ENCODE measurements at regions not wholly inside any gene's neighbourhood (a gene's known extent, or its start where the extent isn't known, plus 50 kb on each side); places are given as distances from the start of the nearest gene placed in this dataset.

DNA sequence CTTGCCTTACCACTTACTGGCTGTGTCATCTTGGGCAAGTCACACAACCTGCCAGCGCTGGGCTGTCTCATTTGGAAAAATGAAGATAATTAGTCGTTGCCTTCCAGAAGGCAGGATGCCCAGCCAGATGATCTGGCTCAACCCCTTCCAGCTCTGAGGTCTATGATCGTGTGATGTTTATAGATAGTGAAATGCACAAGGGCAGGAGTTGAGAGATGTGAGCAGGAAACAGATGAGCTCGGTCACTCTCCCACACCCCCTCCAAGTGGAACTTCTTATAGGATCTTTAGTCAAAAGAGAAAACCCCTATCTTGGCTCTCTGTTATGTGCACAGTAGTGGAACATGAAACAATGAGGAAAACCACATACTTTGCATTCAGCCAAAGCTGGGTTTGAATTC is 336.8 kb upstream of the PPARGC1A start:
- ChIA-PET CTCF (ENCODE audit: partially characterized antibody) (interaction anchor here (0.8 to 1.6 kb wide), 3 partner anchors 10 to 18 kb away, joined by 3 to 7 read pairs (median 5); no protein-coding TSS in a partner anchor), POLR2A (ENCODE audit: partially characterized antibody) (interaction anchor here (1.0 kb wide), 1 partner anchor 18 kb away, joined by 5 read pairs; no protein-coding TSS in a partner anchor)
- H4K5ac ChIP-seq (ENCODE audit: insufficient read length, low read depth, low read length): no peak overlapping the region
- H2BK5ac ChIP-seq (ENCODE audit: low read depth, low read length): no peak overlapping the region
- FAIRE-seq: no peak
- no peak overlapping the region for H3K4me2 ChIP-seq (ENCODE audit: insufficient read depth in 1 of 2, low read depth in 2 of 2, low read length in 2 of 2)
- H3K18ac ChIP-seq (ENCODE audit: extremely low read depth, low read length): no peak overlapping the region
- no peaks in the 10 kb centered on the region for H3K27me3 ChIP-seq (replicated peaks in 1 of 4; ENCODE audit: control insufficient read depth in 3 of 4, extremely low read depth in 1 of 4, insufficient read depth in 3 of 4, low read length in 3 of 4)
- H3K9ac ChIP-seq (replicated peaks in 1 of 4; ENCODE audit: extremely low read depth in 1 of 4, low read depth in 3 of 4, low read length in 3 of 4): no peak overlapping the region
- H3K79me2 ChIP-seq (ENCODE audit: control insufficient read depth in 1 of 2, insufficient read depth in 2 of 2, low read length in 2 of 2): no peaks in the 10 kb centered on the region
- H2AFZ ChIP-seq (ENCODE audit: low read length): no peak overlapping the region
- H2AK5ac ChIP-seq (ENCODE audit: low read depth, low read length): no peak overlapping the region
- H3K14ac ChIP-seq (ENCODE audit: insufficient read length): no peak overlapping the region
- no peak overlapping the region for H2BK12ac ChIP-seq (ENCODE audit: low read depth, low read length)
- no peak overlapping the region for H2BK120ac ChIP-seq (replicated peaks; ENCODE audit: low read depth, low read length)
- 85% methylated on average over 4 of the region's 4 CpGs; no CpG with 5 or more reads in 1 of the 2 experiments for WGBS, 2 experiments (ENCODE audit: extremely low coverage in 1 of 2, insufficient coverage in 1 of 2, insufficient read length in 1 of 2, insufficient replicate concordance in 2 of 2, low coverage in 1 of 2, low lambda C conversion rate in 2 of 2, missing lambda C conversion rate in 1 of 2)
- DNase-seq (ENCODE audit: low read depth in 1 of 2, low spot score in 2 of 2): no peak
- peaks cover 0 to 7% (median 1%) of the 10 kb centered on the region in 4 experiments; a peak in 1 of 7 replicates for H3K4me1 ChIP-seq (replicated peaks in 1 of 4; ENCODE audit: control insufficient read depth in 3 of 4, insufficient read depth in 4 of 4, low read length in 3 of 4)
- no peaks in the 10 kb centered on the region for H3K9me3 ChIP-seq (ENCODE audit: insufficient read depth in 2 of 2, low read depth in 1 of 2, low read length in 1 of 2)
- H4K91ac ChIP-seq (replicated peaks; ENCODE audit: insufficient read length, low read length): no peak overlapping the region
- H3K23ac ChIP-seq (ENCODE audit: insufficient read length): no peak overlapping the region
- no peak overlapping the region for H3K4ac ChIP-seq (replicated peaks; ENCODE audit: insufficient read length, low read depth, low read length)
- no peak overlapping the region for H2BK15ac ChIP-seq (ENCODE audit: low read length)
- no peaks in the 10 kb centered on the region for H3K23me2 ChIP-seq (ENCODE audit: low read depth, low read length)
- H3K36me3 ChIP-seq (ENCODE audit: control insufficient read depth in 2 of 4, insufficient read depth in 4 of 4, low read length in 3 of 4): no peaks in the 10 kb centered on the region
- H3K4me3 ChIP-seq (ENCODE audit: extremely low read depth in 1 of 4, insufficient read depth in 2 of 4, low read depth in 3 of 4, low read length in 4 of 4): no peak overlapping the region
- no peaks in the 10 kb centered on the region for H3K79me1 ChIP-seq (ENCODE audit: low read depth, low read length)
- no peak overlapping the region for H4K8ac ChIP-seq (ENCODE audit: extremely low read depth, insufficient read depth, low read length)
- H2BK20ac ChIP-seq (ENCODE audit: low read length): no peak overlapping the region
- H3K56ac ChIP-seq (replicated peaks; ENCODE audit: insufficient read length, low read depth, low read length): no peak overlapping the region
- H4K20me1 ChIP-seq (replicated peaks in 1 of 2; ENCODE audit: control insufficient read depth in 1 of 2, insufficient read depth in 2 of 2, low read length in 2 of 2): no peaks in the 10 kb centered on the region
- no peak overlapping the region for H3K27ac ChIP-seq (ENCODE audit: low read depth, low read length)
- TF ChIP-seq POLR2AphosphoS5 (IDR thresholded peaks at IDR 0.05; ENCODE audit: low read depth, low read length): no peak
- TF ChIP-seq TAF1 (IDR thresholded peaks at IDR 0.05; ENCODE audit: low read depth, low read length): no peak
- TF ChIP-seq CBX8 (IDR thresholded peaks at IDR 0.05; ENCODE audit: borderline replicate concordance, low read depth, low read length): no peak
- TF ChIP-seq TBP (IDR thresholded peaks at IDR 0.05; ENCODE audit: low read depth, low read length): no peak
- TF ChIP-seq NRF1 (IDR thresholded peaks at IDR 0.05; ENCODE audit: low read depth, low read length): no peak
